ENCODE measurements at regions not wholly inside any gene's neighbourhood (a gene's known extent, or its start where the extent isn't known, plus 50 kb on each side); places are given as distances from the start of the nearest gene placed in this dataset.

DNA sequence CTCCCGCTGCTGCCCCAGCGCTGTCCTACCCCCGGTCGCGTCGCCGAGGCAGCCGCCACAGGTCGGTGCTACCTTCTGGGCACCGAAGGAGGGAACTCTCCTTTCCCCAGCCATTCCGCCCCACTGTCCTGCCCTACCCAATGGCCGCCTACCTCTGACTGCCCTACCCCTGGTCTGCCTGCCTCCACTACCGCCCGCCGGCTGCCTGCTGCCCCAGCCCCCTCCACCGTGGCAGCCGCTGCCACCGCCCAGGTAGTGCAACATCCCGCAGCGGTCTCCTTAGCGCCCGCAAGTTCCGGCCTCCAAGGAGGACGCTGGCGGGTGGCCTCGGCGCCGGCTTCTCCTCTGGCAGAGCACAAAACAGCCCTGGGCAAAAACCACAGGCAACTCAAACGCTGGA, 1303.1 kb downstream of the UQCRFS1 start:
- TF ChIP-seq, protein P1, sequence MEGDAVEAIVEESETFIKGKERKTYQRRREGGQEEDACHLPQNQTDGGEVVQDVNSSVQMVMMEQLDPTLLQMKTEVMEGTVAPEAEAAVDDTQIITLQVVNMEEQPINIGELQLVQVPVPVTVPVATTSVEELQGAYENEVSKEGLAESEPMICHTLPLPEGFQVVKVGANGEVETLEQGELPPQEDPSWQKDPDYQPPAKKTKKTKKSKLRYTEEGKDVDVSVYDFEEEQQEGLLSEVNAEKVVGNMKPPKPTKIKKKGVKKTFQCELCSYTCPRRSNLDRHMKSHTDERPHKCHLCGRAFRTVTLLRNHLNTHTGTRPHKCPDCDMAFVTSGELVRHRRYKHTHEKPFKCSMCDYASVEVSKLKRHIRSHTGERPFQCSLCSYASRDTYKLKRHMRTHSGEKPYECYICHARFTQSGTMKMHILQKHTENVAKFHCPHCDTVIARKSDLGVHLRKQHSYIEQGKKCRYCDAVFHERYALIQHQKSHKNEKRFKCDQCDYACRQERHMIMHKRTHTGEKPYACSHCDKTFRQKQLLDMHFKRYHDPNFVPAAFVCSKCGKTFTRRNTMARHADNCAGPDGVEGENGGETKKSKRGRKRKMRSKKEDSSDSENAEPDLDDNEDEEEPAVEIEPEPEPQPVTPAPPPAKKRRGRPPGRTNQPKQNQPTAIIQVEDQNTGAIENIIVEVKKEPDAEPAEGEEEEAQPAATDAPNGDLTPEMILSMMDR (IDR thresholded peaks at IDR 0.05; ENCODE audit: insufficient read depth, low read depth, low read length, missing control alignments), result no peak
- no peak overlapping the region for H3K4me3 ChIP-seq (ENCODE audit: low read length)
- no peak for DNase-seq (ENCODE audit: low read depth)

DNA sequence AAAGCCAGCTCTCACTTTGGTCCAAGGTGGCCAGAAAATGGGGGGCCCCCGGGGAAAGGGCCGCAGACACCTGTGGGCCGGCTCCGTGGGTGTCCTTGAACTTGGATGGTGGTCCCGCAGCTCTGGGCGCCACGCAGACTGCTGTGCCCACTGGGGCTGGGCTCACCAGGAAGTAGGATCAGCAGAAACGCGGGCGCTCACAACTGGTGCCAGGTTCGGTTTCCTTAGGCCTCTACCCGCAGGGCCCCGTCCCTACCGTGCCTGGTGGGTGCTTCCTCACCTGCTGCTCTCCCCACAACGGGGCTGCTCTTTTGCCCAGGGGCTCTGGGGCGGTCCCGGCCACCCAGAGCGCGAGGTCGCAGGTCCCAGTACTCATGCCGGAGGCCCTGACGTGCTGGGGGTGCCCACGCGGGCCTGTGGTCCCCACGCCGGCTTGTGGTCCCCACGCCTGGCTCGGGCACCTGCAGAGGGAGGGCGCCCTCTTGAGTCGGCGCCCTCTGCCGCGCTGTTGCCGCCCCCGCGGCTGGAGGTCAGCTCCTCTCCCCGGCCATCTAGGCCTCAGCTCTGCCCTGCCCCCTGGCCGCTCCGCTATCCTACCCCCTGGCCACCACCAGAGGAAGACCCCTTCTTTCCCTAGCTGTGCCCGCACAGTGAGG, 1303.6 kb downstream of the UQCRFS1 start:
- H3K4me3 ChIP-seq (ENCODE audit: low read length), result no peak overlapping the region
- no peak for DNase-seq (ENCODE audit: low read depth)
- TF ChIP-seq, protein P1 (IDR thresholded peaks at IDR 0.05; ENCODE audit: insufficient read depth, low read depth, low read length, missing control alignments), result no peak

DNA sequence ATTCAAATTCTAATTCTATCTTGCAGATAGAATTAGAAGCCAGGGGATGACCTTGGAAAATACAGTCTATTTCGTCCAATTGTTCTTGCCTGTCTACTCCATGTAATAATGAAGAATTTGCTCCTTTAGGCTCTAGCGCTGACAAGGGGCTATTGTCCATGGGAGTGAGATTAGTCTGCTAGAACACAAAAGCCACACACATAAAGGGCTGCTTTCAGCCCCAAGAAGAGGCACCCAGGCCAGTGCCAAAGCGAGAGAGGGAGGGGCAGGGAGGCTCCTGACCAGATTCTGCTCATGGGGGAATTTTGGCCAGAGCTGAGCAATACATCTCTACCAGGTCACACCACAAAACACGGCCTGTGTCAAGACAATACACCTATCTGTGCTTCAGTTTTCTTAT, 1306.9 kb downstream of the UQCRFS1 start:
- no peak overlapping the region for H3K4me3 ChIP-seq (ENCODE audit: low read length)
- TF ChIP-seq, protein P1 (IDR thresholded peaks at IDR 0.05; ENCODE audit: insufficient read depth, low read depth, low read length, missing control alignments), result no peak
- DNase-seq (ENCODE audit: low read depth), result no peak

DNA sequence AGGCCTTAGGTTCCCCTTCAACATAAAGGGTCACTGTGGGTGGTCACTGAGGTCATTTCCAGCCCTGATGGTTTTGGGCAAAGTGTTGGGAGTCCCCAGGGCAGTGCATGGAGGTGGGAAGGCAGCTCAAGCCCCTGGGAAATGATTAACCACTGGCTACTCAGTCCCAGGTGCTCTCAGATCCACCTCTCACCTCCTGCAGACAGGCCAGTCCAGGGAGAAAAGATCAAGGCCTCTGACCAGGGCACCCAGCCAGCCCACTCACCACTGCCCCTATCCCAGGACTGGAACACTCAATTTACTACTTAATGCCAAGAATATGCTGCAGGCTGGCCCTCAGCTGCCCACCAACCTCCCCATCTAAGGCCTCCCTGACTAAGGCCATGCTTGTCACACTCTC, 1307.9 kb downstream of the UQCRFS1 start:
- TF ChIP-seq, protein P1 (IDR thresholded peaks at IDR 0.05; ENCODE audit: insufficient read depth, low read depth, low read length, missing control alignments), result no peak
- DNase-seq (ENCODE audit: low read depth), result no peak
- H3K4me3 ChIP-seq (ENCODE audit: low read length), result no peak overlapping the region

DNA sequence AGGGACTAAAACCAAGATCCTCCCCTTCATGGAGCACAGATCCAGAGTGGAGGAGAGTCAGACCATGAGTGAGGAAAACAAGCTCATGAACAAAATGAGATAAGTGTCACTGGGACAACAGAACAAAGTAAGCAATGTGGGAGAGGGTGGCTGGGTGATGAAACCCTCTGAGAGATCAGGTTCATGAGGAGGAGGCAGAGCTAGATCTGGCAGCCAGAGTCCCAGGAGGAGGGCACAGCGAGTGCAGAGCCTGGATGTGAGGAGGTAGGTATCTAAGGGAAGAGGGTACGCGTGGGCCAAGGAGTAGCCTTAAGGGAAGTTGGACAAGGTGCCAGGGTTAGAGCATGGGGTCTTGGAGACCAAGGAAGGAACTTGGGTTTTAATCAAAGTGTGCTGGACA, 1311.9 kb downstream of the UQCRFS1 start:
- H3K4me3 ChIP-seq (ENCODE audit: low read length), result no peak overlapping the region
- no peak for DNase-seq (ENCODE audit: low read depth)
- TF ChIP-seq, protein P1 (IDR thresholded peaks at IDR 0.05; ENCODE audit: insufficient read depth, low read depth, low read length, missing control alignments), result no peak

DNA sequence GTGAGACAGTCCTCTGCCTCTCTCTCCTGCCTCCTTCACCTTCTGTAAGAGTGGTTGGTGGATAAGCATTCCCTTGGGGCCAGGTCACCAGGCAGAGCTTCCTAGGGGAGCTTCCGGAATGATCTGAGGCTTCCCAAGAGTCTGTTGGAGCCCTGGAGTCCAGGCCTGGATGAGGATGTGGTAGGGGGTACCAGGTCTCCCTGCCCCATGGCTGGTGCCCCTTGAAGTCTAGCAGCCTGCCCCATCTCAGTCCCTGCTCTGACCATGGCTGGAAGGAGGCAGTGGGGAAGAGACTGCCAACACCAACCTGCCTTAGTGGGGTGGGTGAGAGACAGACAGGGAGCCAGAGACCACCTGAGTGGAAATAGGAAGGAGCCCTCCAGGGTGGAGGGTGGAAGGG, 1316.9 kb downstream of the UQCRFS1 start:
- H3K4me3 ChIP-seq (ENCODE audit: low read length), result no peak overlapping the region
- DNase-seq (ENCODE audit: low read depth), result no peak
- TF ChIP-seq, protein P1 (IDR thresholded peaks at IDR 0.05; ENCODE audit: insufficient read depth, low read depth, low read length, missing control alignments), result no peak

All from epithelial cell of esophagus (primary cell).